NCI-H2227 treated with DMSO at 0.1 percent for 48 hours (cell line): ENCODE measurements at regions not wholly inside any gene's neighbourhood (a gene's known extent, or its start where the extent isn't known, plus 50 kb on each side); places are given as distances from the start of the nearest gene placed in this dataset.
"Not testable (repeated sequence)": the region's sequence is repeated elsewhere in the genome, so short reads cannot be mapped to it uniquely, and the experiment has no call there.

ENCODE experiments used
- DNase-seq: peaks from one replicate; lab custom pipeline; 2025; lab: John Stamatoyannopoulos, UW

DNA sequence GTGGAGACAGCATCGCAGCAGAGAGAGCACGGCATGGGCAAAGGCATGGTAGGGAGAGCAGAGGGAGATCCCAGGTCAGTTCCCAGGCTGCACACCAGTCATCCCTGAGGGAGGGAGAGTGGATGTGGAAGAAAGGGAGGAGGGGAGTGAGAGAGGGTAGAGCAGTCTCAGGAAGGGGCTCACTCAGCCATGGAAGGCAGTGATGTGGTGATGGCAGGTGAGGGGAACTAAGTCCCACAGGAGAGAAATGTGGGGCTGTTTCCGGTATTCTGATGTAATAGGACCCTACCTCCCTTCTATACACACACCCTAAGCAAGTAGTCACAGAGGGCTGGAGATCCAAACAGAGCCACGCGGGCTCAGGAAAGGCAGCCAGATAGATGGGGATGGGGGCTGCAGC is 500.3 kb upstream of the CDH11 start:
- DNase-seq = no peak

GRCh38 chr16:65621640-65622039 is 499.8 kb upstream of the CDH11 start:
- DNase-seq = no peak

GRCh38 chr16:65619606-65620005 is 497.7 kb upstream of the CDH11 start:
- no peak for DNase-seq

GRCh38 chr16:65618931-65619330 is 497.1 kb upstream of the CDH11 start:
- no peak for DNase-seq

- DNase-seq = no peak
These were observed 496.5 kb upstream of the CDH11 start for GRCh38 chr16:65618333-65618732.

DNA sequence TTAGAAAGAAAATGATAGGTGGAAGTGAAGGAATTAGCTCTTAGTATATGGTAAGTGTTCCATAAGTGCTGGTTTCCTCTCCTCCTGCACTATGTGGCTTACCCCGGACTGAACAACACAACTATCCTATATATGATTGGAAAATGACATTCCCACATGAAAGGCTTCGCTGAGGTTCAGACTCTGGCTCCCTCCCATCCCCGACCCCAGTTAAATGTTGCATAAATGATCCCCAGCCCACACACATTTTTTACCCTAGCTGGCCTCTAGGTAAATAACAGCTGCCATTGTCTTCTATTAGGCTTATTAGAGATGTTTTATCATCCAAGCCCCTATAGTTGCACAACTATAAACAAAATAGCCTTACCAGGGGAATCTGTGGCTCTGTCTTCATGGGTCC is 495.6 kb upstream of the CDH11 start:
- no peak for DNase-seq

- DNase-seq = no peak
These were observed 486.6 kb upstream of the CDH11 start for GRCh38 chr16:65608455-65608854.

- no peak for DNase-seq
These were observed 482.9 kb upstream of the CDH11 start for GRCh38 chr16:65604771-65605170.

DNA sequence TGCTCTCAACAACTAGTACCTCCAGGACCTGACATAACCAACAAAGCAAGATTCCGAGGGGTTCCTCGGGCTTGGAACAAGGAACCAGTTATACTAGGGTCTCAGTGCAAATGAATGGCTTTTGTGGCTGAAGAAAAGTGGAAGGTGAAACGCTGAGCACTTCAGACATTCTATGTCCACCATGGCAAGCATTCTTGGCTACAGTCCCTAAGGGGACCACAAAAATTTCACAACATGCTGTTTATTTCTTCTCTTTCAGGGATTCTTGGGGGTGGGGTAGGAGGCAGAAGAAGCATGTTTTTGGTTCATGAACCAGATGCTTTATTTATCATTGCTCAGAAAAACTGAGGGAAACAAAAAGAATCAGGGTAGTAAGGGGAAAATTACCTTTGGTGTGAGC is 479.9 kb upstream of the CDH11 start:
- DNase-seq = no peak

GRCh38 chr16:65600629-65601028 is 478.8 kb upstream of the CDH11 start:
- no peak for DNase-seq

- no peak for DNase-seq
These were observed 478.2 kb upstream of the CDH11 start for GRCh38 chr16:65600046-65600445.

- no peak for DNase-seq
These were observed 476.8 kb upstream of the CDH11 start for GRCh38 chr16:65598621-65599020.

GRCh38 chr16:65583498-65583897 is 461.6 kb upstream of the CDH11 start:
- no peak for DNase-seq

- DNase-seq = no peak
These were observed 457.2 kb upstream of the CDH11 start for GRCh38 chr16:65579050-65579449.

GRCh38 chr16:65576631-65577030 is 454.8 kb upstream of the CDH11 start:
- no peak for DNase-seq

DNA sequence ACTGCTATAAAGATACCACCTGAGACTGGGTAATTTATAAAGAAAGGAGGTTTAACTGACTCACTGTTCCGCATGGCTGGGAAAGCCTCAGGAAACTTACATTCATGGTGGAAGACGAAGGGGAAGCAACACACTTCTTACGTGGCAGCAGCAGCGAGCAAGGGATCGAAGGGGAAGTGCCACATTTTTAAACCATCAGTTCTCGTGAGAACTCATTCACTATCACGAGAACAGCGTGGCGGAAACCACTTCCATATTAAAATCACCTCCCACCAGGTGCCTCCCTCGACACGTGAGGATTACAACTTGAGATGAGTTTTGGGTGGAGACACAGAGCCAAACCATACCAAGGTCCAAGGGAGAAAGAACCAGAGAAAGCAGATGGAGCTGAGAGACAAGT is 454.3 kb upstream of the CDH11 start:
- DNase-seq = no peak

GRCh38 chr16:65574326-65574966 is 452.6 kb upstream of the CDH11 start:
- no peak for DNase-seq

GRCh38 chr16:65572156-65572555 is 450.3 kb upstream of the CDH11 start:
- no peak for DNase-seq

- no peak for DNase-seq
These were observed 448.4 kb upstream of the CDH11 start for GRCh38 chr16:65570261-65570660.

- no peak for DNase-seq
These were observed 438.0 kb upstream of the CDH11 start for GRCh38 chr16:65559846-65560245.

DNA sequence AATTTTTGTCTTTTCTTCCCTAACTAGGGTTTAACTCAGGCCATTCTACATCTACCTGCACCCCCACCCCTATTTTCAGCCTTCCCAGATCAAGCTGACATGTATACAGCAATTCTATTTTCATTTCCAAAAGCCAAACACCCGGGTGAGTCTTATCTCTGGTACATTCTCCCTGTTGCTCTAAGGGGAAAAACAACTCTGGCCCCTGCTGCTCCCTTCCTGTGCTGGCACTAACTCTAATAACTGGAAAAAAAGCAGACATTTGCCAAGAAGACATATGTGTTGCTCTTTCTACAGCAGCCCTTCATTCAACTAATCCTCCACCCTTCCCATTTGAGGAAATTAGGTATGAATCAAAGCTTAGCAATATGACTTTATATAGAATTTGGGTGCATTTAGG is 427.8 kb upstream of the CDH11 start:
- not testable (repeated sequence) for DNase-seq

DNA sequence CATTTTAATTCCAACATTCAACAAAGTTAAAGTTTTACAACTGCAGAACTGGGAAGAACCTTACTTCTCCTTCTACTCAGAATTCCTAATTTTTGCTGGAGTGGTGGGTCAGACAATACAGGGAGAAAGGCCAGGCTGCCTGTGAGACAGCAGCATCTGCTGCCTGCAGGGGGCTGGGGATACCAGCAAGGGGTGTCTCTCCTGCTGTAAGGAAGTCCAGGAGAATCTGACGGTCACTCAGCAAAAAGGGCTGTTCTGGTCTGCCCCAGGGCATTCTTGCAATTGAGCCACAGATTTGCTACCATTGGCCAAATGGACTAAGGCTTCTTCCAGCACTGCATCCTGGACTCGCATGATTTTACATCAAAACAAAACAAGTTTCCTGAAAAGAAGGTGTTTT is 426.6 kb upstream of the CDH11 start:
- DNase-seq = no peak

DNA sequence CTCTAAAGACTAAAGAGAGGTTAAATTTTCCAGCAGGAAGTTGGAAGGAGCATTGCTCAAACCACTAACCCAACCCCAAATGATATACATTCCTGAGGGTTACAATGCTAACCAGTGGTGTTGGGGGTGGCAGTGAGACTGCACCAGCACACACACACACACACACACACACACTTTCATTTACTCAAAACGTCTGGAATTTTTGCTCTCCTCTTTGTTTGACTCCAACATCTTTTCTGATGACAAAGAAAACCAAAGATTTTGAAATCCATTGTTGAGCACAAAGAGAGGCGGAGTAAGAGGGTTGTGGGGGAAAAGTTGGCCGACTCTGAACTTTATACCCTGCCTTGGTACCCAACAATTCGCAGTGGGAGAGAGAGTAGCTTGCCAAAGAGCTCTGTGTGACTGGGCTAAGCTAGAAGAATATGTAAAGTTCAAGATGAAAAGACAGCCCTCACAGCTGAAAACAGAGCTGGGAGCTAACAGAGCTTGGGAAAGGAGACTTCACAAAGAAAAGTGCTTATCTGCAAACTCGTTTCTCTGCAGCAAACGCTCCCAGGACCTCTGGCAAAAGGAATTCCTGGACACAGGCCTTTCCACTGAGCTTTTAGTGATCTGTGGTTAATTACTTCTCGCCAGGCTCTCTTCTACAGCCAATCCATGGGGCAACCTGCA is 426.0 kb upstream of the CDH11 start:
- DNase-seq = no peak

DNA sequence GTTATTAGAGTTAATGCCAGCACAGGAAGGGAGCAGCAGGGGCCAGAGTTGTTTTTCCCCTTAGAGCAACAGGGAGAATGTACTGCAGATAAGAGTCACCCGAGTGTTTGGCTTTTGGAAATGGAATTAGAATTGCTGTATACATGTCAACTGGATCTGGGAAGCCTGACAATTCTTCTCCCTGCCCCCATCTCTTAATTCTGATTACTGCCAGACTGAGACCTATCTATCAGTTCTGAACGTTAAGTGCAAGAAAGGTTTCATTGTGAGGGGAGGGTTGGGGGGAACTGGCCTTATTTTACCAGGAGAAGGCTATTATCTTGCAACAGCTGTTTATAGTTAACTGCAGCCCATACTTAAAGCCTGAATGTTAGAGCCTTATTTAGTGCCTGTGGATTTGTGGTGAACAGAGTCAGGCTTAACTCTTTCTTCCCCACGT is 424.5 kb upstream of the CDH11 start:
- no peak for DNase-seq
